ENCODE measurements at regions not wholly inside any gene's neighbourhood (a gene's known extent, or its start where the extent isn't known, plus 50 kb on each side); places are given as distances from the start of the nearest gene placed in this dataset.

GRCh38 chr3:23656199-23656598 is 149.6 kb upstream of the UBE2E1 start:
- DNase-seq (ENCODE audit: low read depth in 2 of 2): no peak
- no peak overlapping the region for H3K4me3 ChIP-seq (replicated peaks in 1 of 2; ENCODE audit: low read depth in 2 of 2, low read length in 2 of 2)
- TF ChIP-seq, protein P1, sequence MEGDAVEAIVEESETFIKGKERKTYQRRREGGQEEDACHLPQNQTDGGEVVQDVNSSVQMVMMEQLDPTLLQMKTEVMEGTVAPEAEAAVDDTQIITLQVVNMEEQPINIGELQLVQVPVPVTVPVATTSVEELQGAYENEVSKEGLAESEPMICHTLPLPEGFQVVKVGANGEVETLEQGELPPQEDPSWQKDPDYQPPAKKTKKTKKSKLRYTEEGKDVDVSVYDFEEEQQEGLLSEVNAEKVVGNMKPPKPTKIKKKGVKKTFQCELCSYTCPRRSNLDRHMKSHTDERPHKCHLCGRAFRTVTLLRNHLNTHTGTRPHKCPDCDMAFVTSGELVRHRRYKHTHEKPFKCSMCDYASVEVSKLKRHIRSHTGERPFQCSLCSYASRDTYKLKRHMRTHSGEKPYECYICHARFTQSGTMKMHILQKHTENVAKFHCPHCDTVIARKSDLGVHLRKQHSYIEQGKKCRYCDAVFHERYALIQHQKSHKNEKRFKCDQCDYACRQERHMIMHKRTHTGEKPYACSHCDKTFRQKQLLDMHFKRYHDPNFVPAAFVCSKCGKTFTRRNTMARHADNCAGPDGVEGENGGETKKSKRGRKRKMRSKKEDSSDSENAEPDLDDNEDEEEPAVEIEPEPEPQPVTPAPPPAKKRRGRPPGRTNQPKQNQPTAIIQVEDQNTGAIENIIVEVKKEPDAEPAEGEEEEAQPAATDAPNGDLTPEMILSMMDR (IDR thresholded peaks at IDR 0.05; ENCODE audit: low read depth, low read length): no peak

DNA sequence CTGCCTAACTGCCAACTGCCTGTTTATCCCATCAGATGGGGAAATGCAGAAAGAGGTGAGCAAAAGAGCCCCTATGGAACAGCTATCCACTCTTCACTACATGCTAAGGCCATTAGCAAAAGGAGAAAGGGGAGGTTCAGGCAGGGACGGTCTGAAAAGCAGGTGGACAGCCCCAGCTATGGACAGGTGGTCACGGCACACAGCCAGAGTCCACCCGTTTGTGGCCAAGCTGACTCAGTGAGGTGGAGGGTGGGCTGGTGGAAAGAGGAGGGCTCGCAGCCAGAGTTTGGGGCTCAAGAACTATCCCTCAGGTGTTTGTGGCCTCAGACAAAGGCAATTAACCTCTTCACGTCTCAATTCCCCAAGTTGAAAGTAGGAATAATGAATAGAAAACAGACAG is 148.9 kb upstream of the UBE2E1 start:
- DNase-seq (ENCODE audit: low read depth in 2 of 2): no peak
- H3K4me3 ChIP-seq (replicated peaks in 1 of 2; ENCODE audit: low read depth in 2 of 2, low read length in 2 of 2): no peak overlapping the region
- TF ChIP-seq, protein P1 (IDR thresholded peaks at IDR 0.05; ENCODE audit: low read depth, low read length): no peak

GRCh38 chr3:23657647-23658046 is 148.1 kb upstream of the UBE2E1 start:
- H3K4me3 ChIP-seq (replicated peaks in 1 of 2; ENCODE audit: low read depth in 2 of 2, low read length in 2 of 2): no peak overlapping the region
- TF ChIP-seq, protein P1 (IDR thresholded peaks at IDR 0.05; ENCODE audit: low read depth, low read length): no peak
- no peak for DNase-seq (ENCODE audit: low read depth in 2 of 2)

GRCh38 chr3:23659274-23659673 is 146.5 kb upstream of the UBE2E1 start:
- no peak for DNase-seq (ENCODE audit: low read depth in 2 of 2)
- TF ChIP-seq, protein P1 (IDR thresholded peaks at IDR 0.05; ENCODE audit: low read depth, low read length): no peak
- no peak overlapping the region for H3K4me3 ChIP-seq (replicated peaks in 1 of 2; ENCODE audit: low read depth in 2 of 2, low read length in 2 of 2)

DNA sequence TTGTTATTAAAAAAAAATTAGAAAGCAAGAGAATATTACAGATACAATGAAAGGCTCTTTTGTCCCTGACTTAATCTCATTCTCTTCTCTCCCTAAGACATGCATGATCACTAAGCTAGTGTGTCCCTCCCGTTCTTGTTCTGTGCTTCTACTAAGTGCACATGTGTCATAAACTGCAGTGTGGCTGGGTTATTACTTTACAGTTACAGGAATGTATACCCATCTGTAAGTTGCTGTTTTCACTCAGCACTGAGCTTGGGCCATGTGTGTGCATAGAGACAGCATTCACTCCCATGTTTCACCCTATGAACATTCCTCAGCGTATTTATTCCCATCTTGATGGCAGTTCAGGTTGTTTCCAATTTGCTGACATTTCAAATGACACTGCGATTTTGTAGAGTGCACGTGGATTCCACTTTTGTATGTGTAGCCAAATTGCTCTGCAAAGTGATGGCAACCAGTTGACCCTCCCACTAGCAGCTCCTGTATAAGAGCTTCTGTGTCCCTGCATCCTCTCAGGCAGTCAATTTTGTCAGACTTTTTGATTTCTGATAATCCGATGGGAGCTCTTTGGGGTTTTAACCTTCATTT is 145.8 kb upstream of the UBE2E1 start:
- TF ChIP-seq, protein P1 (IDR thresholded peaks at IDR 0.05; ENCODE audit: low read depth, low read length): no peak
- DNase-seq (ENCODE audit: low read depth in 2 of 2): no peak
- H3K4me3 ChIP-seq (replicated peaks in 1 of 2; ENCODE audit: low read depth in 2 of 2, low read length in 2 of 2): no peak overlapping the region

GRCh38 chr3:23662079-23662617 is 143.6 kb upstream of the UBE2E1 start:
- no peak overlapping the region for H3K4me3 ChIP-seq (replicated peaks in 1 of 2; ENCODE audit: low read depth in 2 of 2, low read length in 2 of 2)
- no peak for DNase-seq (ENCODE audit: low read depth in 2 of 2)
- TF ChIP-seq, protein P1 (IDR thresholded peaks at IDR 0.05; ENCODE audit: low read depth, low read length): no peak

GRCh38 chr3:23663246-23663645 is 142.5 kb upstream of the UBE2E1 start:
- H3K4me3 ChIP-seq (replicated peaks in 1 of 2; ENCODE audit: low read depth in 2 of 2, low read length in 2 of 2): no peak overlapping the region
- TF ChIP-seq, protein P1 (IDR thresholded peaks at IDR 0.05; ENCODE audit: low read depth, low read length): no peak
- peak in 1 of 2 donors; percentile 82 for DNase-seq (ENCODE audit: low read depth in 2 of 2)

All from cardiac fibroblast (primary cell).